Neuronal stem cell (in vitro differentiated cells): ENCODE measurements at regions not wholly inside any gene's neighbourhood (a gene's known extent, or its start where the extent isn't known, plus 50 kb on each side); places are given as distances from the start of the nearest gene placed in this dataset.

Source experiments
- DNase-seq: peaks from one replicate; pipeline ENCODE4 v3.0.0-alpha.2; 2013; ENCODE audit warnings: low spot score
- H2AFZ ChIP-seq: one replicate; pipeline ENCODE4 v1.6.1; 2013; ENCODE audit warnings: mild to moderate bottlenecking, low read length, inconsistent platforms
- H2AK5ac ChIP-seq: 2 replicates; pipeline ENCODE4 v1.6.1; 2013; ENCODE audit warnings: low read depth, mild to moderate bottlenecking, inconsistent platforms, low read length, moderate library complexity, mixed read lengths
- H2BK120ac ChIP-seq: 2 replicates; pipeline ENCODE4 v1.6.1; 2013; ENCODE audit warnings: low read depth, mild to moderate bottlenecking, inconsistent platforms, low read length, moderate library complexity, mixed read lengths
- H2BK12ac ChIP-seq: one replicate; pipeline ENCODE4 v1.6.1; 2013; ENCODE audit warnings: low read length, inconsistent platforms
- H2BK15ac ChIP-seq: 2 replicates; pipeline ENCODE4 v1.6.1; 2013; ENCODE audit warnings: mild to moderate bottlenecking, low read length, inconsistent platforms, mixed read lengths
- H2BK5ac ChIP-seq: one replicate; pipeline ENCODE4 v1.6.1; 2013; ENCODE audit warnings: inconsistent platforms, mild to moderate bottlenecking, low read length, moderate library complexity
- H3K14ac ChIP-seq: one replicate; pipeline ENCODE4 v1.6.1; 2013; ENCODE audit warnings: low read length, inconsistent platforms
- H3K18ac ChIP-seq: 2 replicates; pipeline ENCODE4 v1.6.1; 2013; ENCODE audit warnings: low read length, inconsistent platforms
- H3K23ac ChIP-seq: 2 replicates; pipeline ENCODE4 v1.6.1; 2013; ENCODE audit warnings: low read depth, mild to moderate bottlenecking, mixed read lengths, low read length, inconsistent platforms; ENCODE audit not compliant: poor library complexity
- H3K27ac ChIP-seq: replicated peaks from 3 replicates; pipeline ENCODE4 v1.5.1; 2013; ENCODE audit warnings: low read length, inconsistent platforms
- H3K27me3 ChIP-seq, 3 experiments: 2 replicates each; pipeline ENCODE4 v1.6.1; 2013; ENCODE audit warnings: low read length in 3 of 3, mild to moderate bottlenecking in 2 of 3, inconsistent platforms in 1 of 3, low read depth in 1 of 3, mixed read lengths in 1 of 3, moderate library complexity in 1 of 3; ENCODE audit not compliant: control insufficient read depth in 3 of 3, insufficient read depth in 3 of 3
- H3K36me3 ChIP-seq, 2 donors: replicated peaks in 1 of 2; 2 replicates each; pipeline ENCODE4 v1.6.1; 2013; ENCODE audit warnings: low read length in 2 of 2; ENCODE audit not compliant: control insufficient read depth in 2 of 2, insufficient read depth in 2 of 2
- H3K4ac ChIP-seq: 2 replicates; pipeline ENCODE4 v1.6.1; 2013; ENCODE audit warnings: inconsistent platforms, mild to moderate bottlenecking, low read length, moderate library complexity
- H3K4me1 ChIP-seq, 2 donors: 1 replicate in 1 of 2; 2 replicates in 1 of 2; pipeline ENCODE4 v1.6.1; 2013; ENCODE audit warnings: low read length in 2 of 2, low read depth in 1 of 2; ENCODE audit not compliant: control insufficient read depth in 2 of 2, insufficient read depth in 1 of 2
- H3K4me2 ChIP-seq: one replicate; pipeline ENCODE4 v1.6.1; 2013; ENCODE audit warnings: mild to moderate bottlenecking, low read length, inconsistent platforms; ENCODE audit not compliant: insufficient read depth, poor library complexity, severe bottlenecking
- H3K4me3 ChIP-seq, 2 donors: 2 replicates each; pipeline ENCODE4 v1.5.1; 2013; ENCODE audit warnings: low read length in 2 of 2, mild to moderate bottlenecking in 2 of 2, inconsistent platforms in 1 of 2, moderate library complexity in 1 of 2
- H3K79me1 ChIP-seq: one replicate; pipeline ENCODE4 v1.6.1; 2013; ENCODE audit warnings: low read depth, mild to moderate bottlenecking, inconsistent platforms, low read length, moderate library complexity
- H3K9ac ChIP-seq: one replicate; pipeline ENCODE4 v1.6.1; 2013; ENCODE audit warnings: mild to moderate bottlenecking, low read depth, low read length, inconsistent platforms; ENCODE audit not compliant: poor library complexity
- H3K9me3 ChIP-seq, 2 donors: replicated peaks in 1 of 2; 2 replicates each; pipeline versions ENCODE3 to v1.6.1; 2013; ENCODE audit warnings: low read length in 2 of 2, mild to moderate bottlenecking in 2 of 2, inconsistent platforms in 1 of 2, low read depth in 1 of 2, mixed read lengths in 1 of 2, moderate library complexity in 1 of 2; ENCODE audit not compliant: control insufficient read depth in 2 of 2, insufficient read depth in 1 of 2
- H4K8ac ChIP-seq: one replicate; pipeline ENCODE4 v1.6.1; 2013; ENCODE audit warnings: low read depth, mild to moderate bottlenecking, inconsistent platforms, low read length, moderate library complexity
- H4K91ac ChIP-seq: one replicate; pipeline ENCODE4 v1.6.1; 2013; ENCODE audit warnings: low read length, low read depth, mild to moderate bottlenecking, inconsistent platforms; ENCODE audit not compliant: poor library complexity
- whole genome bisulfite sequencing, 2 donors: extraction: QIAGEN DNeasy Blood & Tissue Kit; methylation state at CpG; one replicate each; pipeline ENCODE4 v1.1.7; 2013; ENCODE audit warnings: missing lambda C conversion rate in 2 of 2, mixed read lengths in 1 of 2; ENCODE audit not compliant: insufficient read length in 2 of 2, insufficient replicate concordance in 1 of 2; ENCODE audit errors: extremely low coverage in 2 of 2; 5-methylcytosine and 5-hydroxymethylcytosine counted together

DNA sequence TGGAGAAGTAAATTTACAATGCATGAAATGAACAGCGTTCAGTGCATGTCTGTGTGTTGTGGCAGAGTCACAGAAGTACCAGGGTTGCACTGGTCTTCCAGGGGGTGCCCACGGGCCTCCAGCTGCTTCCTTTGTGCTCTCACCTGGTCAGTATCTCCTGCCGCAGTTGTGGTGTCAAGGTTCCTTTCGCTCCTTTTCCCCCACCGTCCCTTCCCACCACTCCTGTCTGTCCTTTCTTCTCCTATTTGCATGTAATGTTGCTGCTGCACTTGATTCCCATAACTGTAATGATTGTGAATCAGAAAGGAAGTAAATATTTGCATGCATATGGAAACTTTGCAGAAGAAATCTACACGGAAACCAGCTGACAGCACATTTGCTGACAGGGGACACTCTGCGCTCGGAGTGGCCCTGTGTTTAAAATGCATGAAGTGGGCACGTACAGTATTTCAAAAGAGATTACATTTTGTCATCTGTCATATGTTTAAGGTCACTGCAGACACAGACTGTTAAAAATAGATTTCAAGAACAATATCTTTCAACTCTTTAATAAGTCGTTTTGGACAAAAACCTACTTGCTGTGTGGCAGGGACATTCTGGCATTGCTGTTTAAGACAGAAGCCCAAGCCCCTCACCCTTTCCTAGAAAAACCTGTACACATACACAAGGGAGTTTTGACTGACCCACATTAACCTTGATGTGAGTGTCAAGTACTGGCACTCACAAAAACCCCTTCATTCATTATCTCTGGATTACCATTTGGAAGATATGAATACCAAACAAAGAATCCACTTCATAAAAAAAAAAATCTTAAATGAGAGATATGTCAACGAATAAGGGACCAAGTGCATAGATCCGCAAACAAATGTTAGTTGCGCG is 336.7 kb upstream of the KLF6 start:
- no CpG with 5 or more reads among the region's 14 CpGs for WGBS, 2 donors
- Histone ChIP-seq H3K23ac (no peak overlapping the region), H2BK15ac (no peak overlapping the region), H3K9me3 (peaks cover 5% of the 10 kb centered on the region in 2 donors), H3K9ac (no peak overlapping the region), H3K4ac (no peak overlapping the region), H3K18ac (no peak overlapping the region), H3K4me3 (no peak overlapping the region), H4K91ac (no peak overlapping the region), H3K27me3 (no peaks in the 10 kb centered on the region), H2BK12ac (no peak overlapping the region), H2AK5ac (no peak overlapping the region), H2AFZ (peak overlapping the region; percentile 18), H4K8ac (no peak overlapping the region), H3K79me1 (no peaks in the 10 kb centered on the region), H3K27ac (no peak overlapping the region), H3K4me2 (no peak overlapping the region), H3K4me1 (peaks cover 2 to 7% of the 10 kb centered on the region in 2 donors), H3K14ac (no peak overlapping the region), H3K36me3 (no peaks in the 10 kb centered on the region), H2BK120ac (no peak overlapping the region), H2BK5ac (no peak overlapping the region)
- DNase-seq: no peak

DNA sequence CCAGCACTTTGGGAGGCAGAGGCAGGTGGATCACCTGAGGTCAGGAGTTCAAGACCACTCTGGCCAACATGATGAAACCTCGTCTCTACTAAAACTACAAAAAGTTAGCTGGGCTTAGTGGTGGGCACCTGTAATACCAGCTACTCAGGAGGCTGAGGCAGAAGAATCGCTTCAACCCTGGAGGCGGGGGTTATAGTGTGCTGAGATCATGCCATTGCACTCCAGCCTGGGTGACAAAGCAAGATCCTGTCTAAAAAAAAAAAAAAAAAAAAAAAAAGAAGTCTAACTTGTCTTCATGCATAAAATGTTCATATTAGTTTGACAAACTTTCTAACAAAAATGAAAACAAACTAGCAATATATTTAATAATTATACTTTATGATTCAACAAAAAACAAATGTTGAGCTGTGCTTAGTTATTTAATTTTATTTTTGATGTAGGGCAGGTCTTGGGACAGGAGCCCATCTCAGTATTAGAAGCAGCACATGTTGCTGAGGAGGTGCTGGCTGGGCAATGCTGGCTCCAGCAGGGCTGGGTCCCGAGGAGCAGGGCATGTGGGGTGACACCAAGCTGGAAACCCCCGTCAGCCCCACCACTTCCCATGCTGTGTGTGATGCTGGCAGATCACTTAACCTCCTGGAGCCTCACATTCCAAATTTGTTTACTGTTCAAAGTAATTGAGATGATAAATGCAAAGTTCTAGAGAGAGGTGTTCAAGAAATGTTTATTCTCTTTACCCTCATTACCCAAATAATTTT is 335.3 kb upstream of the KLF6 start:
- H3K79me1 ChIP-seq: no peaks in the 10 kb centered on the region
- no peak for DNase-seq
- WGBS, 2 donors: no CpG with 5 or more reads among the region's 5 CpGs

DNA sequence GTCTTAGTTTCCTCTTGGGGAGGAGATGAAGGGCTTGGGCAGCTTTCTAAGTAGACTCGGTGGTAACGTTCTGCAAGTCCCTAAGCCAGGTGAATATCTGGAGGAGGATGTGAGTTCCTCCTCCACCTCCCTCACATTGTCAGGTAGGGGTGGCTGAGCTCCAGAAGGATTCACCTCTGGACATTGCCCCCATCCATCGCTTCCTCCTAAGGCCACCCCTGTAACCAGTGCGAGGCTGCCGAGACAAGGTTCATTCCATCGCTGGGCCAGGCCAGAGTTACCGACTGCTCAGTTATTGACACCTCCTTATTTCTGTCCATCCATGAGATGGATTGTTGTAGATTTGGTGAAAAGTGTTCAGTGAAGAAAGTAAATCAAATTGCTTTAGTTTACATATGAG is 334.1 kb upstream of the KLF6 start:
- Histone ChIP-seq H3K4me2 (no peak overlapping the region), H3K14ac (no peak overlapping the region), H2AFZ (no peak overlapping the region), H3K36me3 (no peaks in the 10 kb centered on the region), H4K8ac (no peak overlapping the region), H3K9me3 (no peaks in the 10 kb centered on the region), H4K91ac (no peak overlapping the region), H2BK12ac (no peak overlapping the region), H3K4ac (no peak overlapping the region), H2AK5ac (no peak overlapping the region), H2BK120ac (no peak overlapping the region), H3K23ac (no peak overlapping the region), H2BK15ac (no peak overlapping the region), H3K27ac (no peak overlapping the region), H3K18ac (no peak overlapping the region), H3K79me1 (no peaks in the 10 kb centered on the region), H3K4me3 (no peak overlapping the region), H2BK5ac (no peak overlapping the region), H3K4me1 (peaks cover 2 to 7% of the 10 kb centered on the region in 2 donors), H3K27me3 (no peaks in the 10 kb centered on the region), H3K9ac (no peak overlapping the region)
- WGBS, 2 donors: no CpG with 5 or more reads among the region's 7 CpGs
- DNase-seq: no peak

More for the DNA sequence above, 335.3 kb upstream of the KLF6 start:
- Histone ChIP-seq H3K23ac (no peak overlapping the region), H3K27me3 (no peaks in the 10 kb centered on the region), H3K36me3 (no peaks in the 10 kb centered on the region), H3K9ac (no peak overlapping the region), H4K91ac (no peak overlapping the region), H3K4me3 (no peak overlapping the region), H2BK12ac (no peak overlapping the region), H2BK15ac (no peak overlapping the region), H3K27ac (no peak overlapping the region), H2BK120ac (no peak overlapping the region), H2AFZ (no peak overlapping the region), H3K4me1 (peaks cover 2 to 7% of the 10 kb centered on the region in 2 donors), H3K4me2 (no peak overlapping the region), H2BK5ac (no peak overlapping the region), H4K8ac (no peak overlapping the region), H3K14ac (no peak overlapping the region), H2AK5ac (no peak overlapping the region), H3K4ac (no peak overlapping the region), H3K9me3 (peaks cover 0 to 4% of the 10 kb centered on the region in 2 donors), H3K18ac (no peak overlapping the region)

- Histone ChIP-seq H2BK5ac (no peak overlapping the region), H3K27me3 (no peaks in the 10 kb centered on the region), H4K91ac (no peak overlapping the region), H3K4ac (no peak overlapping the region), H3K9ac (no peak overlapping the region), H3K4me1 (peaks cover 0 to 2% of the 10 kb centered on the region in 2 donors), H2AK5ac (no peak overlapping the region), H3K79me1 (no peaks in the 10 kb centered on the region), H2BK12ac (no peak overlapping the region), H3K9me3 (no peaks in the 10 kb centered on the region), H3K27ac (no peak overlapping the region), H4K8ac (no peak overlapping the region), H3K23ac (no peak overlapping the region), H3K14ac (no peak overlapping the region), H3K18ac (no peak overlapping the region), H2AFZ (no peak overlapping the region), H3K4me3 (no peak overlapping the region), H3K4me2 (no peak overlapping the region), H2BK15ac (no peak overlapping the region), H2BK120ac (no peak overlapping the region), H3K36me3 (no peaks in the 10 kb centered on the region)
- no peak for DNase-seq
- WGBS, 2 donors: no CpG with 5 or more reads among the region's 1 CpG
These were observed 332.6 kb upstream of the KLF6 start for GRCh38 chr10:4117604-4118003.
